Calu3 (cell line): ENCODE measurements at regions not wholly inside any gene's neighbourhood (a gene's known extent, or its start where the extent isn't known, plus 50 kb on each side); places are given as distances from the start of the nearest gene placed in this dataset.
"Not testable (repeated sequence)": the region's sequence is repeated elsewhere in the genome, so short reads cannot be mapped to it uniquely, and the experiment has no call there.

Experiments
- BruUV-seq: library from RNA; stranded (reverse); fragments of 400-500 nt; replicated peaks from 2 replicates; lab custom pipeline; 2021; lab: Mats Ljungman, UMichigan
- CTCF ChIA-PET: fragments of 300-600 bp; sonication (Branson Sonifier 250); formaldehyde crosslinking; loops from one replicate; lab custom pipeline; 2022; ENCODE audit warnings: antibody characterized with exemption; lab: Charles Lee
- DNase-seq: peaks from one replicate; pipeline ENCODE4 v3.0.0; 2022
- H3K27ac Mint-ChIP-seq: one replicate; pipeline ENCODE4 v1.8.0; 2022; ENCODE audit warnings: mixed read lengths; ENCODE audit not compliant: unreplicated experiment
- H3K27me3 Mint-ChIP-seq: one replicate; pipeline ENCODE4 v1.8.0; 2022; ENCODE audit warnings: mixed read lengths; ENCODE audit not compliant: unreplicated experiment
- H3K36me3 Mint-ChIP-seq: one replicate; pipeline ENCODE4 v1.8.0; 2022; ENCODE audit warnings: mild to moderate bottlenecking, moderate library complexity, mixed read lengths; ENCODE audit not compliant: insufficient read depth, unreplicated experiment
- H3K4me1 Mint-ChIP-seq: one replicate; pipeline ENCODE4 v1.8.0; 2022; ENCODE audit warnings: mild to moderate bottlenecking, low read depth, mixed read lengths; ENCODE audit not compliant: unreplicated experiment
- H3K4me3 Mint-ChIP-seq: one replicate; pipeline ENCODE4 v1.8.0; 2022; ENCODE audit warnings: mild to moderate bottlenecking, low read depth, moderate library complexity, mixed read lengths; ENCODE audit not compliant: unreplicated experiment
- H3K9me3 Mint-ChIP-seq: one replicate; pipeline ENCODE4 v1.8.0; 2022; ENCODE audit warnings: low read depth, mixed read lengths; ENCODE audit not compliant: unreplicated experiment
- CTCF ChIP-seq: fragments of 200-600 bp; IDR thresholded peaks from one replicate; pipeline ENCODE4 v1.8.0; 2022; ENCODE audit warnings: antibody characterized with exemption; ENCODE audit not compliant: unreplicated experiment
- intact Hi-C: fragments of 100-400 bp; cut with micrococcal nuclease; formaldehyde crosslinking; loops from one replicate; pipeline ENCODE4 v1.10.0; 2022; ENCODE audit not compliant: unreplicated experiment

GRCh38 chr2:194044321-194044720 lies 1612.7 kb upstream of the SLC39A10 start:
- Mint-ChIP-seq H3K4me1 (no peaks in the 10 kb centered on the region), H3K9me3 (peaks cover 7% of the 10 kb centered on the region), H3K4me3 (no peak overlapping the region), H3K27ac (no peak overlapping the region), H3K27me3 (no peaks in the 10 kb centered on the region), H3K36me3 (no peaks in the 10 kb centered on the region)
- no peak for DNase-seq
- intact Hi-C loops: no loop called here
- BruUV-seq: no TSS peak
- TF ChIP-seq CTCF: no peak
- CTCF ChIA-PET: no interaction called here

- not testable (repeated sequence) for H3K9me3 Mint-ChIP-seq, DNase-seq
These were observed 1635.9 kb upstream of the SLC39A10 start for GRCh38 chr2:194021130-194021529.

GRCh38 chr2:194020155-194020554 lies 1636.9 kb upstream of the SLC39A10 start:
- H3K4me1 Mint-ChIP-seq: peaks cover 5% of the 10 kb centered on the region
- BruUV-seq: no TSS peak
- H3K36me3 Mint-ChIP-seq: no peaks in the 10 kb centered on the region
- intact Hi-C loops: no loop called here
- no peak for DNase-seq
- TF ChIP-seq CTCF: no peak
- H3K27ac Mint-ChIP-seq: no peak overlapping the region
- no peaks in the 10 kb centered on the region for H3K27me3 Mint-ChIP-seq
- CTCF ChIA-PET: no interaction called here
- peaks cover 8% of the 10 kb centered on the region for H3K9me3 Mint-ChIP-seq
- no peak overlapping the region for H3K4me3 Mint-ChIP-seq

More at GRCh38 chr2:194021130-194021529, 1635.9 kb upstream of the SLC39A10 start:
- intact Hi-C loops, H3K4me3 Mint-ChIP-seq, H3K27me3 Mint-ChIP-seq, H3K27ac Mint-ChIP-seq, H3K36me3 Mint-ChIP-seq, H3K4me1 Mint-ChIP-seq, CTCF ChIA-PET, BruUV-seq: not testable (repeated sequence)

- Mint-ChIP-seq H3K36me3 (no peaks in the 10 kb centered on the region), H3K27me3 (no peaks in the 10 kb centered on the region), H3K9me3 (peaks cover 1% of the 10 kb centered on the region), H3K27ac (no peak overlapping the region), H3K4me3 (no peak overlapping the region), H3K4me1 (peaks cover 10% of the 10 kb centered on the region)
- intact Hi-C loops: no loop called here
- DNase-seq: no peak
- CTCF ChIA-PET: interaction anchor here (1.0 kb wide), 1 partner anchor 15 kb away, joined by 3 read pairs; no protein-coding TSS in a partner anchor
- BruUV-seq: no TSS peak
- no peak for TF ChIP-seq CTCF
These were observed 1641.3 kb upstream of the SLC39A10 start for GRCh38 chr2:194015751-194016150.

- peaks cover 4% of the 10 kb centered on the region for H3K9me3 Mint-ChIP-seq
- peaks cover 10% of the 10 kb centered on the region for H3K4me1 Mint-ChIP-seq
- H3K4me3 Mint-ChIP-seq: no peak overlapping the region
- BruUV-seq: no TSS peak
- CTCF ChIA-PET: interaction anchor here (0.8 to 1.0 kb wide), 2 partner anchors 14 to 48 kb away, joined by 3 read pairs; no protein-coding TSS in a partner anchor
- no peaks in the 10 kb centered on the region for H3K36me3 Mint-ChIP-seq
- no peak for DNase-seq
- intact Hi-C loops: no loop called here
- no peak overlapping the region for H3K27ac Mint-ChIP-seq
- no peak for TF ChIP-seq CTCF
- H3K27me3 Mint-ChIP-seq: no peaks in the 10 kb centered on the region
These were observed 1642.4 kb upstream of the SLC39A10 start for GRCh38 chr2:194014639-194015038.
